ENCODE measurements at regions not wholly inside any gene's neighbourhood (a gene's known extent, or its start where the extent isn't known, plus 50 kb on each side); places are given as distances from the start of the nearest gene placed in this dataset.

GRCh38 chr4:64969081-64969480, 559.8 kb upstream of the TECRL start:
- ChIA-PET CTCF (no interaction called here), POLR2A (no interaction called here)
- TF ChIP-seq POLR2AphosphoS5 (IDR thresholded peaks at IDR 0.05; ENCODE audit: low read depth, low read length) (no peak), CTCF (IDR thresholded peaks at IDR 0.05) (no peak), TCF7L2 (IDR thresholded peaks at IDR 0.05; ENCODE audit: low read depth, low read length) (no peak), REST (IDR thresholded peaks at IDR 0.05; ENCODE audit: insufficient read depth in 1 of 2, low read depth in 2 of 2, low read length in 1 of 2) (no peak), SIN3A (IDR thresholded peaks at IDR 0.05; ENCODE audit: borderline replicate concordance, insufficient read depth, low read depth, low read length) (no peak)
- no peak for ATAC-seq
- in situ Hi-C loops (cut with HindIII; ENCODE audit: low pct_unique_long_range_greater_than_20kb, low sequenced_read_pairs) (no loop called here), intact Hi-C loops (cut with micrococcal nuclease; ENCODE audit: unreplicated experiment) (no loop called here)
- no peaks in the 10 kb centered on the region for H3K4me1 ChIP-seq (ENCODE audit: control insufficient read depth, insufficient read depth, low read length)
- no peaks in the 10 kb centered on the region for H3K27me3 ChIP-seq (ENCODE audit: control insufficient read depth, insufficient read depth, low read length)
- H3K9me3 ChIP-seq (ENCODE audit: control insufficient read depth, insufficient read depth, low read depth, low read length), result no peaks in the 10 kb centered on the region
- no peak overlapping the region for H3K4me3 ChIP-seq (ENCODE audit: low read depth in 2 of 2, low read length in 2 of 2)
- BruUV-seq (replicated peaks), result no TSS peak
- H3K36me3 ChIP-seq (ENCODE audit: control insufficient read depth, insufficient read depth, low read length), result no peaks in the 10 kb centered on the region
- DNase-seq (ENCODE audit: low read depth, low spot score), result no peak
- H3K27ac ChIP-seq (ENCODE audit: low read length), result no peak overlapping the region

- no peaks in the 10 kb centered on the region for H3K27me3 ChIP-seq (ENCODE audit: control insufficient read depth, insufficient read depth, low read length)
- no peak overlapping the region for H3K4me3 ChIP-seq (ENCODE audit: low read depth in 2 of 2, low read length in 2 of 2)
- ChIA-PET POLR2A (no interaction called here), CTCF (interaction anchor here (0.6 kb wide), 1 partner anchor 102 kb away, joined by 3 read pairs; no protein-coding TSS in a partner anchor)
- H3K27ac ChIP-seq (ENCODE audit: low read length), result no peak overlapping the region
- no peaks in the 10 kb centered on the region for H3K9me3 ChIP-seq (ENCODE audit: control insufficient read depth, insufficient read depth, low read depth, low read length)
- ATAC-seq (no peak), DNase-seq (ENCODE audit: low read depth, low spot score) (no peak)
- no TSS peak for BruUV-seq (replicated peaks)
- no peaks in the 10 kb centered on the region for H3K4me1 ChIP-seq (ENCODE audit: control insufficient read depth, insufficient read depth, low read length)
- in situ Hi-C loops (cut with HindIII; ENCODE audit: low pct_unique_long_range_greater_than_20kb, low sequenced_read_pairs), result no loop called here
- TF ChIP-seq TCF7L2 (IDR thresholded peaks at IDR 0.05; ENCODE audit: low read depth, low read length) (no peak), REST (IDR thresholded peaks at IDR 0.05; ENCODE audit: insufficient read depth in 1 of 2, low read depth in 2 of 2, low read length in 1 of 2) (no peak), SIN3A (IDR thresholded peaks at IDR 0.05; ENCODE audit: borderline replicate concordance, insufficient read depth, low read depth, low read length) (no peak), CTCF (IDR thresholded peaks at IDR 0.05) (no peak)
- no peaks in the 10 kb centered on the region for H3K36me3 ChIP-seq (ENCODE audit: control insufficient read depth, insufficient read depth, low read length)
- intact Hi-C loops (cut with micrococcal nuclease; ENCODE audit: unreplicated experiment), result no loop called here
Observed at GRCh38 chr4:64967286-64967685, 558.0 kb upstream of the TECRL start.

Measured in Panc1 (cell line).